ENCODE measurements at regions not wholly inside any gene's neighbourhood (a gene's known extent, or its start where the extent isn't known, plus 50 kb on each side); places are given as distances from the start of the nearest gene placed in this dataset.

DNA sequence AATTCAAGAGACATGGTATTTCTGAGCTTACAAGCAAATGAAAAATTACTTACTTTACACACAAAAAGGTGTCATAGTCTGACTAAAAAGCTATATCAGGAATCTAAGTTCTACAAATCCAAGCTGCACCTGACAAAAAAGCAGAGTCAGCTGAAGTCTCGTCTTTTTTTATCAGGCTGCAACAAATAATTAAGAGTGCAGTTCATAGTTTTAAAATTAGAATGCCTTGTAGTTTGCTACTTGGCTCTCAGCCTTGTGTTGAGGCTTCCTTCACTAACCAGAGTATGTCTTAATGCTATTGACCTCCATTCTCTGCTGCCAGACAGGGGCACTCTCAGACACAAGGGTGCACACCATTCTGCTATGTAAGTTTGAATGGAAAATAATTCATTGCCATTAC lies 940.7 kb downstream of the PCDH7 start:
- no peaks in the 10 kb centered on the region for H3K79me2 ChIP-seq (ENCODE audit: control insufficient read depth in 1 of 2, insufficient read depth in 2 of 2, low read length in 2 of 2)
- ChIA-PET POLR2A (ENCODE audit: partially characterized antibody) (no interaction called here), CTCF (ENCODE audit: partially characterized antibody) (interaction anchor here (1.1 to 1.7 kb wide), 2 partner anchors 12 to 15 kb away, joined by 3 to 5 read pairs; no protein-coding TSS in a partner anchor)
- H3K27me3 ChIP-seq (replicated peaks in 1 of 4; ENCODE audit: control insufficient read depth in 3 of 4, extremely low read depth in 1 of 4, insufficient read depth in 3 of 4, low read length in 3 of 4): no peaks in the 10 kb centered on the region
- no peaks in the 10 kb centered on the region for H3K4me1 ChIP-seq (replicated peaks in 1 of 4; ENCODE audit: control insufficient read depth in 3 of 4, insufficient read depth in 4 of 4, low read length in 3 of 4)
- no peak overlapping the region for H4K5ac ChIP-seq (ENCODE audit: insufficient read length, low read depth, low read length)
- no peak for TF ChIP-seq GABPA (IDR thresholded peaks at IDR 0.05; ENCODE audit: borderline replicate concordance, insufficient read depth, low read length)
- no peak for TF ChIP-seq SRF (IDR thresholded peaks at IDR 0.05; ENCODE audit: low read depth, low read length)
- no peak for TF ChIP-seq BACH1 (IDR thresholded peaks at IDR 0.05; ENCODE audit: low read length)
- TF ChIP-seq RAD21 (IDR thresholded peaks at IDR 0.05 in 1 of 2, conservative IDR thresholded peaks at IDR 0.05 in 1 of 2; ENCODE audit: low read depth in 2 of 2, low read length in 2 of 2): no peak
- no peak for TF ChIP-seq SAP30 (IDR thresholded peaks at IDR 0.05; ENCODE audit: insufficient read depth, insufficient replicate concordance, low read length)
- no peak for TF ChIP-seq TAF7 (optimal IDR thresholded peaks at IDR 0.05; ENCODE audit: borderline replicate concordance, low read depth, low read length)
- no peak for TF ChIP-seq GTF2F1 (IDR thresholded peaks at IDR 0.05; ENCODE audit: borderline replicate concordance, low read depth, low read length)
- TF ChIP-seq TEAD4 (IDR thresholded peaks at IDR 0.05; ENCODE audit: low read depth, low read length): no peak
- no peak overlapping the region for H4K91ac ChIP-seq (replicated peaks; ENCODE audit: insufficient read length, low read length)
- no peak overlapping the region for H3K14ac ChIP-seq (ENCODE audit: insufficient read length)
- 89% methylated on average over 1 of the region's 1 CpG; no CpG with 5 or more reads in 1 of the 2 experiments for whole genome bisulfite sequencing, 2 experiments (ENCODE audit: extremely low coverage in 1 of 2, insufficient coverage in 1 of 2, insufficient read length in 1 of 2, insufficient replicate concordance in 2 of 2, low coverage in 1 of 2, low lambda C conversion rate in 2 of 2, missing lambda C conversion rate in 1 of 2)
- no peak overlapping the region for H4K8ac ChIP-seq (ENCODE audit: extremely low read depth, insufficient read depth, low read length)
- no peak for FAIRE-seq
- H3K27ac ChIP-seq (ENCODE audit: low read depth, low read length): no peak overlapping the region
- H2BK120ac ChIP-seq (replicated peaks; ENCODE audit: low read depth, low read length): no peak overlapping the region
- no peaks in the 10 kb centered on the region for H3K79me1 ChIP-seq (ENCODE audit: low read depth, low read length)
- no peak overlapping the region for H3K56ac ChIP-seq (replicated peaks; ENCODE audit: insufficient read length, low read depth, low read length)
- no peak overlapping the region for H2AK5ac ChIP-seq (ENCODE audit: low read depth, low read length)
- DNase-seq (ENCODE audit: low read depth in 1 of 2, low spot score in 2 of 2): no peak
- no peak overlapping the region for H2BK20ac ChIP-seq (ENCODE audit: low read length)
- H3K18ac ChIP-seq (ENCODE audit: extremely low read depth, low read length): no peak overlapping the region
- H4K20me1 ChIP-seq (replicated peaks in 1 of 2; ENCODE audit: control insufficient read depth in 1 of 2, insufficient read depth in 2 of 2, low read length in 2 of 2): no peaks in the 10 kb centered on the region
- H2BK5ac ChIP-seq (ENCODE audit: low read depth, low read length): no peak overlapping the region
- no peaks in the 10 kb centered on the region for H3K23me2 ChIP-seq (ENCODE audit: low read depth, low read length)
- H3K4me3 ChIP-seq (ENCODE audit: extremely low read depth in 1 of 4, insufficient read depth in 2 of 4, low read depth in 3 of 4, low read length in 4 of 4): no peak overlapping the region
- no peak overlapping the region for H2BK12ac ChIP-seq (ENCODE audit: low read depth, low read length)
- H3K36me3 ChIP-seq (ENCODE audit: control insufficient read depth in 2 of 4, insufficient read depth in 4 of 4, low read length in 3 of 4): no peaks in the 10 kb centered on the region
- no peak overlapping the region for H2AFZ ChIP-seq (ENCODE audit: low read length)
- H3K23ac ChIP-seq (ENCODE audit: insufficient read length): no peak overlapping the region
- H3K9ac ChIP-seq (replicated peaks in 1 of 4; ENCODE audit: extremely low read depth in 1 of 4, low read depth in 3 of 4, low read length in 3 of 4): no peak overlapping the region
- H2BK15ac ChIP-seq (ENCODE audit: low read length): no peak overlapping the region
- H3K9me3 ChIP-seq (ENCODE audit: insufficient read depth in 2 of 2, low read depth in 1 of 2, low read length in 1 of 2): no peaks in the 10 kb centered on the region
- no peak overlapping the region for H3K4me2 ChIP-seq (ENCODE audit: insufficient read depth in 1 of 2, low read depth in 2 of 2, low read length in 2 of 2)
- no peak overlapping the region for H3K4ac ChIP-seq (replicated peaks; ENCODE audit: insufficient read length, low read depth, low read length)
